ENCODE measurements at regions not wholly inside any gene's neighbourhood (a gene's known extent, or its start where the extent isn't known, plus 50 kb on each side); places are given as distances from the start of the nearest gene placed in this dataset.
"Not testable (repeated sequence)": the region's sequence is repeated elsewhere in the genome, so short reads cannot be mapped to it uniquely, and the experiment has no call there.

DNA sequence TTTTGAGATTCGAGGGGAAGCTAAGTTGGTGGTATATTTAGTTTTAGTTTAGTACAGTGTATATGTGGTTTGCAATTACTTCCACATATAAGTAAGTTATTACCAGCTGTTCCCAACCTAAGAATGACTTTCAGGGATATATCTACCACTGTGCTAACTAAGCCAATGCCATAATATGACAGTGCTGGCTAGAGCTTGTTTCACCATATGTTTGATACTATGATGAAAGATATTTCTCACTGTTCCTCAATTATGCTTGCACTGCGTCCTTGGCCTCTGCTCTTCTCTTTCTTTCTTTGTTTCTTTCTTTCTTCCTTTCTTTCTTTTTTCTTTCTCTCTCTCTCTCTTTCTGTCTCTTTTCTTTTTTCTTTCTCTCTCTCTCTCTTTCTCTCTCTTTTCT lies 113.8 kb upstream of the SKAP2 start:
- Mint-ChIP-seq H3K4me1 (no peaks in the 10 kb centered on the region), H3K27ac (no peak overlapping the region), H3K4me3 (no peak overlapping the region), H3K9me3 (no peaks in the 10 kb centered on the region), H3K36me3 (no peaks in the 10 kb centered on the region)
- DNase-seq (ENCODE audit: low spot score in 2 of 2) (no peak), ATAC-seq (no peak)

DNA sequence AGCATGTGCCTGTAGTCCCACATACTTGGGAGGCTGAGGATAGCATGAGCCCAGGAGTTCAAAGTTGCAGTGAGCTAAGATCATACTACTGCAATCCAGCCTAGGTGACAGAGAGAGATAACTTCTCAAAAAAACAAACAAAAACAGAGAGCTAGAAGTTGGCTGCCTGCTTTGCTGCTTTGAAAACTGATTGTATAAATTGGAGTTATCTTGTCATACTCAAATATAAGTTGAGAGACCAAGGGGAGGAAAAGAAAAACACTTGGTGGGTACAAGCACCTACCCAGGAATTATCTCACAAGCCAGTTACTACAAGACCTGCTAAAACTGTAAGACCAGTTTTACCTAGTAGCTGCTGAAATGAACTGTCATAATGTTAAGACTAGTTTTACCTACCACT lies 112.5 kb upstream of the SKAP2 start:
- H3K4me3 Mint-ChIP-seq: no peak overlapping the region
- H3K4me1 Mint-ChIP-seq: no peaks in the 10 kb centered on the region
- peaks cover 5% of the 10 kb centered on the region for H3K9me3 Mint-ChIP-seq
- DNase-seq (ENCODE audit: low spot score in 2 of 2) (no peak), ATAC-seq (no peak)
- H3K36me3 Mint-ChIP-seq: no peaks in the 10 kb centered on the region
- no peak overlapping the region for H3K27ac Mint-ChIP-seq

DNA sequence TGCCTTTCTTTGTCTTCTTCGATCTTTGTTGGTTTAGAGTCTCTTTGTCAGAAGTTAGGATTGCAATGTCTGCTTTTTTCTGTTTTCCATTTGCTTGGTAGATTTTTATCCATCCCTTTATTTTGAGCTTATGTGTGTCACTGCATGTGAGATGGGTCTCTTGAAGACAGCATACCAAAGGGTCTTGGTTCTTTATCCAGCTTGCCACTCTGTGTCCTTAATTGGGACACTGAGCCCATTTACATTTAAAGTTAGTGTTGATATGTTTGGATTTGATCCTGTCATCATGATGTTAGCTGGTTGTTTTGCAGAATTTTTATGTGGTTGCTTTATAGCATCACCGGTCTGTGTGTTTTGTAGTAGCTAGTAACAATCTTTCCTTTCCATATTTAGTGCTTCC lies 107.5 kb upstream of the SKAP2 start:
- H3K9me3 Mint-ChIP-seq: peaks cover 13% of the 10 kb centered on the region
- H3K27ac Mint-ChIP-seq; H3K4me3 Mint-ChIP-seq; H3K4me1 Mint-ChIP-seq; DNase-seq (ENCODE audit: low spot score in 2 of 2); ATAC-seq; H3K36me3 Mint-ChIP-seq: not testable (repeated sequence)

GRCh38 chr7:26965724-26966123 lies 101.3 kb upstream of the SKAP2 start:
- no peak for DNase-seq (ENCODE audit: low spot score in 2 of 2)
- Mint-ChIP-seq H3K36me3 (no peaks in the 10 kb centered on the region), H3K9me3 (no peaks in the 10 kb centered on the region), H3K4me3 (no peak overlapping the region), H3K27ac (no peak overlapping the region), H3K4me1 (no peaks in the 10 kb centered on the region)
- ATAC-seq: no peak

GRCh38 chr7:26964156-26964808 lies 99.9 kb upstream of the SKAP2 start:
- H3K4me1 Mint-ChIP-seq: no peaks in the 10 kb centered on the region

GRCh38 chr7:26959290-26959689 lies 94.9 kb upstream of the SKAP2 start:
- H3K36me3 Mint-ChIP-seq: no peaks in the 10 kb centered on the region
- H3K9me3 Mint-ChIP-seq: no peaks in the 10 kb centered on the region
- no peak overlapping the region for H3K4me3 Mint-ChIP-seq
- DNase-seq (ENCODE audit: low spot score in 2 of 2) (no peak), ATAC-seq (no peak)
- H3K4me1 Mint-ChIP-seq: no peaks in the 10 kb centered on the region
- H3K27ac Mint-ChIP-seq: no peak overlapping the region

More at GRCh38 chr7:26964156-26964808, 99.9 kb upstream of the SKAP2 start:
- Mint-ChIP-seq H3K27ac (no peak overlapping the region), H3K36me3 (no peaks in the 10 kb centered on the region), H3K4me3 (no peak overlapping the region), H3K9me3 (no peaks in the 10 kb centered on the region)
- DNase-seq (ENCODE audit: low spot score in 2 of 2) (no peak), ATAC-seq (no peak)

- DNase-seq (ENCODE audit: low spot score in 2 of 2) (no peak), ATAC-seq (no peak)
- Mint-ChIP-seq H3K4me3 (no peak overlapping the region), H3K36me3 (no peaks in the 10 kb centered on the region), H3K27ac (no peak overlapping the region), H3K9me3 (no peaks in the 10 kb centered on the region), H3K4me1 (no peaks in the 10 kb centered on the region)
Observed at GRCh38 chr7:26958834-26959233, 94.4 kb upstream of the SKAP2 start.

GRCh38 chr7:26955516-26955915 lies 91.1 kb upstream of the SKAP2 start:
- H3K36me3 Mint-ChIP-seq: no peaks in the 10 kb centered on the region
- DNase-seq (ENCODE audit: low spot score in 2 of 2) (no peak), ATAC-seq (no peak)
- no peaks in the 10 kb centered on the region for H3K4me1 Mint-ChIP-seq
- no peak overlapping the region for H3K27ac Mint-ChIP-seq
- no peaks in the 10 kb centered on the region for H3K9me3 Mint-ChIP-seq
- H3K4me3 Mint-ChIP-seq: no peak overlapping the region

DNA sequence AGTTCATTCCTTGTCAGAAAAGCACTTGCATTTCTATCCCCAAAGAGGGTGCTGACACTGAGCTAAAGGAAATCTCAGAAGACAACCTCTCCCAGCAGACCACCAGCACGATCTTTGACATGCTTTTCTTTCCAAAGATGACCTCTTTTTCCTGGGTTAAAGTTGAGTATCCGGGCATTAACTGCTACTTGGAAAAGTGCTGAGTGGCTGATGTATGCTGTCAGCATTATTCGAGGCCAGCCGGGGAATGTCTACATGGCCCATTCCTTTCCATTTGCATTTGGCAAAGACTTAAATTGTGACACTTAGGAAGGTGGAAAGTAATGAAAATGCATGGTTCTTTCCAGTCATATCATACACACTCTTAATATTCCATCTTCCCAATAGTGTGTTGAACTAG lies 90.6 kb upstream of the SKAP2 start:
- DNase-seq (ENCODE audit: low spot score in 2 of 2) (no peak), ATAC-seq (no peak)
- Mint-ChIP-seq H3K36me3 (no peaks in the 10 kb centered on the region), H3K27ac (no peak overlapping the region), H3K4me3 (no peak overlapping the region), H3K4me1 (no peaks in the 10 kb centered on the region), H3K9me3 (no peaks in the 10 kb centered on the region)

GRCh38 chr7:26951407-26951950 lies 87.1 kb upstream of the SKAP2 start:
- H3K4me1 Mint-ChIP-seq: no peaks in the 10 kb centered on the region
- H3K36me3 Mint-ChIP-seq: no peaks in the 10 kb centered on the region
- H3K27ac Mint-ChIP-seq: no peak overlapping the region
- ATAC-seq (no peak), DNase-seq (ENCODE audit: low spot score in 2 of 2) (no peak)
- no peaks in the 10 kb centered on the region for H3K9me3 Mint-ChIP-seq
- no peak overlapping the region for H3K4me3 Mint-ChIP-seq

DNA sequence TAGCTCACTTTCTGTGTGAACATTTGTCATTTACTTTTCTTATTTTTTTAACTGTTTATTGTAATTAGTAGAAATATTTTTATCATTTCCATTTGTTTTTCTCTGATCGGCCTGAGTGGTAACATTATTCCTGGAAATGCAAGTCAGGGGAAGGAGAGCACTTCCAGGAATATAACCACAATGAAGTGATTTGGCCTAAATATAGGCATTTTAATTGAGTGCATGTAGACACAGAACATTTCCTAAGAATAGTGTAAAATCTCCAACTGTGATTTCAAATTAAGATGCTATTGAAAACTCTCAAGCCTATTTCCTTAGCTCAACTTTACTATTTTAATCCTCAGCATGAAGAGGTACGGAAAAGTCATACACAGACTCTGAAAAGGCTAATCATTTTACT lies 86.5 kb upstream of the SKAP2 start:
- ATAC-seq (no peak), DNase-seq (ENCODE audit: low spot score in 2 of 2) (no peak)
- no peaks in the 10 kb centered on the region for H3K4me1 Mint-ChIP-seq

GRCh38 chr7:26949319-26949718 lies 84.9 kb upstream of the SKAP2 start:
- no peak for ATAC-seq
- Mint-ChIP-seq H3K4me3 (no peak overlapping the region), H3K36me3 (no peaks in the 10 kb centered on the region), H3K27ac (no peak overlapping the region), H3K9me3 (no peaks in the 10 kb centered on the region), H3K4me1 (no peaks in the 10 kb centered on the region)
- no peak for DNase-seq (ENCODE audit: low spot score in 2 of 2)

More for the DNA sequence above, 86.5 kb upstream of the SKAP2 start:
- Mint-ChIP-seq H3K27ac (no peak overlapping the region), H3K4me3 (no peak overlapping the region), H3K36me3 (no peaks in the 10 kb centered on the region), H3K9me3 (no peaks in the 10 kb centered on the region)

GRCh38 chr7:26948617-26949118 lies 84.3 kb upstream of the SKAP2 start:
- H3K36me3 Mint-ChIP-seq: no peaks in the 10 kb centered on the region
- no peaks in the 10 kb centered on the region for H3K9me3 Mint-ChIP-seq
- H3K27ac Mint-ChIP-seq: no peak overlapping the region
- DNase-seq (ENCODE audit: low spot score in 2 of 2) (no peak), ATAC-seq (no peak)
- H3K4me1 Mint-ChIP-seq: no peaks in the 10 kb centered on the region
- H3K4me3 Mint-ChIP-seq: no peak overlapping the region

GRCh38 chr7:26944501-26945358 lies 80.3 kb upstream of the SKAP2 start:
- no peaks in the 10 kb centered on the region for H3K9me3 Mint-ChIP-seq
- no peak for DNase-seq (ENCODE audit: low spot score in 2 of 2)
- no peaks in the 10 kb centered on the region for H3K4me1 Mint-ChIP-seq
- H3K4me3 Mint-ChIP-seq: no peak overlapping the region
- no peak for ATAC-seq
- no peaks in the 10 kb centered on the region for H3K36me3 Mint-ChIP-seq
- no peak overlapping the region for H3K27ac Mint-ChIP-seq

DNA sequence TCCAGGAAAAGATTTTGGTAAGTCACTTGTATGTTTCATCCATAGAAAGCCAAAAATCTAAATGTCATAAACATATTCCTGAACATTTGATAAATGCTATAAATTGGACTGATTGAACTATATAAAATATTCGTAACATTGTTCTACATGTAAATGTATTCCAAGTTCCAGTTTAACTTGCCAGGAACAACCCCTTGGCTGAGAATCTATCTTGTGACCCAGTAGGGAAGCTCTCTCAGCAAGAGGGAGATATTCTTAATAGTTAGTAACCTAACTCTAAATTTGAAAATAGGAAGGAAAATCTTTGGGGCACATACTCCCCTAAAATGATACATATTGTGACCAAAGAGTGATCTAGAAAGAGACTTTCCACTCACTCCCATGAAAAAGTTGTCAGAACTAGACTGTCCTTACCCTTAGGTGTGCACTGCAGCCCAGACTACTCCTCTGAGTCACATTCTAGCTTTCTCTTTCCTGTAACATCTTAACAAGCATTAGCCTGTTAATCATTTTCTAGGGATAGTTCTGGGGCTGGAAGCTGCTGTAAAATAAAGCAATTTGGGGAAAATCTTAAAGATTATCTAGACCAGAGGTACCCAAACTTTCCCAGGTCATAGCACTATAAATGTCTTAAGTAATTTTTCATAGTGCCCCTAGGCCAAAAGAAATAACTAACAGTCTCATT lies 73.7 kb upstream of the SKAP2 start:
- no peak overlapping the region for H3K27ac Mint-ChIP-seq
- H3K9me3 Mint-ChIP-seq: no peaks in the 10 kb centered on the region
- ATAC-seq (no peak), DNase-seq (ENCODE audit: low spot score in 2 of 2) (no peak)
- no peak overlapping the region for H3K4me3 Mint-ChIP-seq
- H3K36me3 Mint-ChIP-seq: no peaks in the 10 kb centered on the region
- no peaks in the 10 kb centered on the region for H3K4me1 Mint-ChIP-seq
